HG03442 (cell line): ENCODE measurements at regions not wholly inside any gene's neighbourhood (a gene's known extent, or its start where the extent isn't known, plus 50 kb on each side); places are given as distances from the start of the nearest gene placed in this dataset.
"Not testable (repeated sequence)": the region's sequence is repeated elsewhere in the genome, so short reads cannot be mapped to it uniquely, and the experiment has no call there.

Source experiments
- ATAC-seq: cut with Tn5 transposase; IDR thresholded peaks from one replicate; pipeline ENCODE4 v1.9.1; 2021; ENCODE audit warnings: mild to moderate bottlenecking, moderate library complexity; ENCODE audit not compliant: unreplicated experiment

DNA sequence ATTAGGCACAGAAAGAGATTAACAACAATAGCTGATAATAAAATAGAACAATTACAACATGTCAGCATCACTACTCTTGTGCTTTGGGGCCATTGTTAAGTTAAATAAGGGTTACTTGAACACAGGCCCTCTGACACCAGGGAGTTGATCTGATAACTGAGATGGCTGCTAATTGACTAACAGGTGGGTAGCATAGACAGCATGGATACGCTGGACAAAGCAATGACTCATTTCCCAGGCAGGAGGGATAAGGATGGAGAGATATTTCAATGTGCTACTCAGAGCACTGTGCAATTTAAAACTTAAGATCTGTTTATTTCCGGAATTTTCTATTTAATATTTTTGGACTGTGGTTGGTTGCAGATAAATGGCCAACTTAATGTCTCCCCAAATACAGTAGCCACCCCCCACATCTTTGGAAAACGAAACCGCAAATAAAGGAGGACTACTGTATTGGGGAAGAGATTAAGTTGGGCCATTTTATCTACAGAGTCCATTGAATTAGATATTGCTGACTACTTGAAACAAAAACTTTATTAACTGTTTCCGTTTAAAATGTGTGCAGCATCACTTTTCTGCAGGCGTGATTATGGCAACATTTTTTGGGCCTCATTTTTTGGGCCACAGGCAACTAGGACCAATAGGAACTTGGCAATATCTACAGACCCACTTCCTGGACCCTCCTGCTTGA, 200.6 kb upstream of the KLF3 start:
- ATAC-seq: no peak

DNA sequence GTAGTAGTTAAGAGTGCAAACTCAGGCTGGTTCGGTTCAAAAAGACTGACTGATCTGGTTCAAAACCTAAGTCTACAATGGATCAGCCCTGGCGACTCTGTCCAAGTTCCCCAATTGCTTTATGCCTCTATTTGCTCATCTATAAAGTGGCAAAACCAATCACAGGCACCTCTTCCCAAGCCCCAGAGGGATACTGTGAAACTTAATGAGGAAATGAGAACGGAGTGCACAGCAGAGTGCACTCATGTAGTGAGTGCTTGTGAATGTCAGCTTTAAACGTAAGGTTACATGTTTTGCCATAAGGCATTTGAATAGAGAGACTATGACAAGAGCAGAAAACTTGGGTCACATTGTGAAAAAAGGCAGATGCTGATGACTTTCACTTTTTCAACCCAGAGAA, 199.7 kb upstream of the KLF3 start:
- no peak for ATAC-seq

DNA sequence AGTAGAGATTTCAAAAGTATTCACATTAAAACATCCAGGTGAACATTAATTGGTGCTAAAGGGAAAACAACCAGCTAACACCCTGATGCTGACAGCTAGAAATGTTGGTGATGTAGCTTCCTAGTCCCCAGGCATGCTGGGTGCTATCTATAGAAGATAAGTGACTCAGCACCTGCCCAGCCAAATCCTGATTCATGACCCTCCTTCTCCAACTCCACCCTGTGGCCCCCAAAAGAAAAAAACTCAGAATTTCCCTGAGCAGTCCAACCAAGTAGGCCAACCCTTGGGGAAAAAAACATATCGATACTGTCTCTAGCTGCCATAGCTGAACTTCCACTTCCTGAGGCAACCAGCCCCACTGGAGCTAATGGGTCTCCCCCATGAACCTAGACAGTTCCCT, 197.6 kb upstream of the KLF3 start:
- ATAC-seq: no peak

DNA sequence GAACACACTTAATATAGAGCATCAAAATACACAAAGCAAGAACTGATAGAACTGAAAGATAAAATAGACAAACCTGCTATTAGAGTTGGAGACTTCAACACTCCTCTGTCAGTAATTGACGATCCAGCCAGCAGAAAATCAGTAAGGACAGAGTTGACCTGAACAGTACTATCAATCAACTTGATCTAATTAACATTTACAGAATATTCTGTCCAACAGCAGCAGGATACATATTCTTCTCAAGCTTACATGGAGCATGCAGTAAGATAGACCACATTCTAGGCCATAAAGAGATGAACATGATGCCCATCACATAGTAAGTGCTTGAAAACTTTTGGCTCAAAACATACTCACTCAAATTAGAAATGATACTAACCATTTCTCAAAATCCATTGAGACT, 196.7 kb upstream of the KLF3 start:
- ATAC-seq: no peak

DNA sequence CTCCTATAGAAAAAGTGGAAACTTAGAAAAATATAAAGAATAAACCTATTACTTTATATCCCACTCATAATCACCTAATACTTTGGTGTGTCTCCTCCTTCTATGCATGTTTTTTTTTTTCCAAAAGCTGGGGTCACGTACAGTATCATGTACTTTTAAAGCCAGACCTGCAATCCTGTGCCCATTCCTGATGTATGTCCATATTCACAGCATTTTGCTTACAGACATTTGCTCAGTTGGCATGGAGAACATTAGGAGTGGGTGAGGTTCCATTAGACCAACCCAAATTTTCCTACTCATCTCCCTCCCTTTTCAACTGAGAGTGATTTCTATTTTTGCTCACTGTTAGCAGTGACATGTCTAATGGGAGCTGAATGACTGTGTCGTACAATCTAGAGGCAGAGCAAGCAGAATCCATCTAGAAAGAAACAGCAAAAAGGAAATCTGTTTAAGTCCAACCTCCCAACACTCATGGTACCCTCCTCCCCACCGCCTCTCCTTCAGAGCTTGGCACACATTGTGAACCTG, 195.6 kb upstream of the KLF3 start:
- ATAC-seq: no peak

DNA sequence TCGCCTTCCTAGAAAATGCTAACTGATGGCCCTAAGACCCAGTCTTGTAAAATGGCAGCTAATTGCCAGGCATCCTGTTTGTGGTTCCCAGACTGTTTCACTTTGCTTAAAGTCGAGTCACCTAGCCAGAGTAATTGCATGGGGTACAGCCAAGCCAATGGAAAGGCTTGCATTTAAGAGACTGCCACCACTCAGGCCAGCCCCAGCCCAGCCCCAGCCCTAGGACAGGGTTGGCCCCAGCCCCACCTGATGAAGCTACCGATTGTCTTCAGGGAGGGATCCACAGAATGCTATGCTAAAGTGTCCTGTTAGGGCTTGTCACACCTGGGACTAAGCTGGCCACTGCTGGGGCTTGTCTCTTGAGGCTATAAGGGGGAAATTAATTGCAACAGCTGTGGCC, 194.6 kb upstream of the KLF3 start:
- ATAC-seq: no peak

DNA sequence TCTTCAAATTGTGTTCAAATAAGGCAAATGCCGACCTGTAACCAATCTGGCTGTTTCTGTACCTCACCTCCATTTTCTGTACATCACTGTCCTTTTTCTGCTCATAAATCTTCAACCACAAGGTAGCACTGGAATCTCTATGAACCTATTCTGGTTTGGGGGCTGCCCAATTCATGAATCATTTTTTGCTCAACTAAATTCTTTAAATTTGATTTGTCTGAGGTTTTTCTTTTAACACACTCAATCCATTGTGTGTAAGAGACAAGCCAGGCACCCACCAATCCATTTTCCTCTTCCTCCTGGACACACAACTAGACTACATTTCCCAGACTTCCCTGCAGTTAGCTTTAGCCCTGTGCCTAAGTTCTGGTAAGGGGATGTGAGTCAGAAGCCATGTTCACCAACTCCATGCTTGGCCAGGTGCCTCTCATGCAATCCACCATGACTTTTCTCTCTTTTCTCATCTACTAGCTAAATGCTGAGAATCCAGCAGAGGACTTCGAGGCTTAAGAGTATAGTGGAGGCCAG, 193.2 kb upstream of the KLF3 start:
- ATAC-seq: no peak

DNA sequence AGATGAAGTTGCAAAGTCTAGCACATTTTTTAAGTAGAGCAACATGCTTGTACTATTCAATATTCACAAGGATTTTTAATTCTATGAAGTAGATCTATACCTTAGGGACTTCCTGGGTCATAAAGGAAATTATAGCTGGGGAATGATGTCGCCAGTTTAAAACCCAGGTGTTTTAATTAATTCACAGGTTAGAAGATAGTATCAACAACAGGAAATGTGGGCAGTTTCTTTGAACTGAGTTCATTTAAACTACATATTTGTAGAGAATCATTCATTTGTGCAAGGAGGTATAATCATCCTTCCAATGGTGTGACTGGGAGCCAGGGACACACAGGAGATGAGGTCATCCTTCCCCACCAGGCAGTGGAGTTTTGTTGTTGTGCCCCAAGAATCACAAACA, 181.3 kb upstream of the KLF3 start:
- no peak for ATAC-seq

DNA sequence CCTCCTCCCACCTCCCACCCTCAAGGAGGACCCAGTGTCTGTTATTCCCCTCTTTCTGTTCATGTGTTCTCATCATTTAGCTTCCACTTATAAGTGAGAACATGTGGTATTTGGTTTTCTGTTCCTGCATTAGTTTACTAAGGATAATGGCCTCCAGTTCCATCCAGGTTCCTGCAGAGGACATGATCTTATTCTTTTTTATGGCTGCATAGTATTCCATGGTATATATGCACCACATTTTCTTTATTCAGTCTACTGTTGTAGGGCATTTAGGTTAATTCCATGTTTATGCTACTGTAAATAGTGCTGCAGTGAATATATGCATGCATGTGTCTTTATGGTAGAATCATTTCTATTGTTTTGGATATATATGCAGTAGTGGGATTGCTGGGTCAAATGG, 180.4 kb upstream of the KLF3 start:
- not testable (repeated sequence) for ATAC-seq

DNA sequence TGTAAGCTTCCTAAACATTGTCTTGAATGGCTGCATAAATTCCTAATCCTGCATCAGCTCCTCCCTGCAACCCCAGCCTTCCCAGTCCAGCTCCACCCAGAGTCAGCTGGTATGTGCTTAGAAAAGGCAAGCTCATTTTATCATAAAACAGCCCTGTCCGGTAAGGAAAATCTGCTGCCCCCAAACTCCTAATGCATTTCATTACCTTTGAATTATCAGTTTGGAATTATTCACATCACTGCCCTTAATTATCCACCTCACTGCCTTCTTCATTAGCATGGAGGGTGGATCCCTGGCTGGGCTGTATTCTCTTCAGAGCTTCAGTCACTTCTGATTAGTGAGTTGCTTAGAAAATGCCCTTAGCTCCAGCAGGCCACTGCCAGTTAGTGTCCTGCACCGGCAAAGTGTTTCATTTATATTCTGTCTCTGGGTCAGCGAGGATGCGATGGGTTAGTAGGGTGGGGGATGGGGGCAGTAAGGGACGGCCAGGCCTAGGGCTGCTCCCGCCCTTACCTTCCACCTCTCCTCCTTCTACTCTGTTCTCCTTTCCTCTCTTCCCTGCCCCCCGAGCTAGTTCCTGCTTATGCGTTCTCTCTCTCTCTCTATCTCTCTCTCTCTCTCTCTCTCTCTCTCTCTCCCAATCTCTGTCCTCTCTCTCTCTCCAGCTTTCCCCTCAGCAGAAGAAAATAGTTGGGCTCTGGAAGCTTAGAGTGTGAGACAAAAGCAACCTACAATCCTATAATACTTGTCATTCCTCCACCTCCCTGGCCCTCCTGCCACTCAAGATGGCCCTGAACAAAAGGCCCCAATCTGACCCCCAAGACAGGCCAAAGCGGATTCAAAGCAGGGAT, 174.8 kb upstream of the KLF3 start:
- no peak for ATAC-seq

DNA sequence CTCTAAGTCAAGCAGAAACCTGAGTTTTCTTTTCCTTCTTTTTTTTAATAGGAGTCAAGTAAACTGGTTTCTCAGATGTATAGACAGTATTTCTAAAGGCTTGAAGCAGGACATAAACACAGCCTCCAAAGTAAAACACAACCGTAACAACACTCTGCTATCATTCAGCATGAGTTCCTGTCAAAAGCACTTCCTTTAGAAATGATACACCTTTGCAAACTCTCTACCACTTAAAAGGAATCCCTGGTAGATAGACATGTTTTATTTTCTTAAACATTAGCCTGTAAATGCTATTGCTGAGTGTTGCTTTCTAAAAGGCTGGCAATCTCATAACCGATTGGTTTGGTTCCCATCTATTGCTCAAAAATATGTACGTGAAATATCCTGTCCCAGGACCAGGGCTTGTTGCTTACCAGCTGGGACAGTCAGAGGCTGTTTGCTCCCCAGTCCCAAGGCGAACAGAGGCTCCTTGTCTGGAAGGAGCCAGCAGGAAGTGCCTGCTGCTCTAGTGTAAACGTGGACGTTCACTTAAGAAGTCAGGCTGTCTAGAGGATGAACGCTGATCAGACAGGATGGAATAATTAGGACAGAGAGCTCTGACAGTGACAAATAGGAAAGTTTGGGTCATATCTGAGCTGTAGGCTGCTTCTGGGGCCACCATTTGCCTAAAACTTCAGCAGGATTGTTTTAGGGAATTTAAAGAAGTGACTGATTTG, 173.9 kb upstream of the KLF3 start:
- no peak for ATAC-seq

DNA sequence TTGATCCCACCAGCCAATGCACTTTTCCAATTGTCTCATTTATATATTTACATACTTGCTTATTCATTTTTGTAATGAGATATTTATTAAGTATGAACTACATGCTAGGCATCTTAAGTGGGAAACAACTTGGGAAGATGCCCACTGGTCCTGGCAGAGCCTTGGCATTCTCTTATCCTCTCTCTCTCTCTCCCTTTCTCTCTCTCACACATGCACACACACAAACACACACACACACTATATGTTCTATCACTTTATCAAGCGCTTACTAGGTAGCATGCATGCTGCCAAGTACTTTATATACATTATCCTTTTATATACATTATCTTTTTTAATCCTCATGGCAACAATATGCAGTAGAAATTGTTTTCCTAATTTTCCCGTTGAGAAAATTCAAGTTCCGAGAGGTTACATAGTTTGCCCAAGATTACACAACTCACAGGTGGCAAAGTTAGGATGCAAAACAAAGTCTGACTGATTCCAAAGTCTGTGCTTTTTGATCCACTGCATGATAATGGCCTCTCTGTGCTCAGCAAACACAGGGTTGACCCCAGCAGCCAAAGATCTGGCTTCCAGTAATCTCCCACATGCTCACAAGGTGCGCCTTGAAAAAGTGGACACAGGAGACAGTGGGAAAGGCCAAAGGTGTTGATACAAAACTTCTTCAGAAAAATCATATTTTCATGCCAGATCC, 173.1 kb upstream of the KLF3 start:
- no peak for ATAC-seq

DNA sequence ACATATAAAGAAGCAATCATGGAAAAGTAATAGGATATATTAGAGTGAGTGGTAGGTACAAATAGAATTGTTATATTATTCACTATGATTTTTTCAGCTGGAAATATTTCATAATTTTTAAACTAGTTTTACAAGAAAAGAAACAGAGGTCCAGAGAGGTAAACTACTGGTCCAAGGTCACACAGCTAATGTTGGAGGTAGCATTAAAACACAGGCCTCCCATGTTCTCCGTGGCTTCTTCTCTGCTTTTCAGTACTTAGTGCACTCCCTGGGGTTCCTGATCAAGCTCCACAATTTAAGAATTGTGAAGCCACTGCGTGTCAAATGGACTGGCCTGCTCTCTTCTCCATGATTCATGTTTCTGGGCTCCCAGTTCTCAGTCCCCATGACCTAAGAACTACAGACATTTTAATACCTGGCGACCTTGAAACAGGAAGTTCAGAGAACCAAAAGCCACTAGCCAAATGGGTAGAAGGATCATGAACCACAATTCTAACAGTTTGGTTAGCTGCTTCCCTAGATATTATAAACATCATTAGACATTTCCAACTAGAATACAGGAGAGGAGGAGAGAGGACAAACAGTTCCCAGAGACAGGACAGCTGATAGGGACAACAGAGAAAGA, 172.0 kb upstream of the KLF3 start:
- ATAC-seq: no peak

DNA sequence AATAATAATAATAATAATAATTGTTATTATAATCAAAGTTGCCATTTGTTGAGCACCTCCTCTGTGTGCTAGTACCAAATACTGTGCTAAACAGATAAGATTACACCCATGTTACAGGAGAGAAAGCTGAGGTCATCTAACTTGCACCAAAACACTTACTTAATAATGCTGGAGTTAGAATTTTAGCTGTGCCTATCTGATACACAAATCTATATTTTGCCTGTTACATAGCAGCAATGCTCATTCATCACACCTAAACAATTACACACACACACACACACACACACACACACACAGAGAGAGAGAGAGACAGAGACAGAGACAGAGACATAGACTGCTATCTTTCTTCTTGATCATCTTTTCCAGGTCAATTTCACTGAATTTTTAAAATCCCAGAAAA, 170.9 kb upstream of the KLF3 start:
- no peak for ATAC-seq

DNA sequence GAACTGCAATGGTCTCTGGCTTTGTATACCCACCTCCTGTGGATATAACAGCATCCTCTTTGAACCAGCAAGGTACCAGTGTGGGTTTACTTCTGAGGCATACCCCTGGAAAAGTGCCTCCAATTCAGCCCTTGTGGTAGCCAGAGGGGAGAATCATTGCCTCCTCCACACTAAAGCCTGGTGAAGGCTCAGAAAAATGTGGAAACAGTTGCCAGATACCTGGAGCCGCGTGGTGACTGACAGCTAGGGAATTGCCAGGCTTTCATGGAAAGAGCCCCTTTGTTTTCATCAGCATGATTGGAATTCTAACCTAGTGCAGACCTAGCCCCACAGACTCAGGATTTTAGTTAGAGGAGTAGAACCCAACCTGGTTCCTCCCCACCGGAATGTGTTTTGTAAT, 168.6 kb upstream of the KLF3 start:
- ATAC-seq: no peak

DNA sequence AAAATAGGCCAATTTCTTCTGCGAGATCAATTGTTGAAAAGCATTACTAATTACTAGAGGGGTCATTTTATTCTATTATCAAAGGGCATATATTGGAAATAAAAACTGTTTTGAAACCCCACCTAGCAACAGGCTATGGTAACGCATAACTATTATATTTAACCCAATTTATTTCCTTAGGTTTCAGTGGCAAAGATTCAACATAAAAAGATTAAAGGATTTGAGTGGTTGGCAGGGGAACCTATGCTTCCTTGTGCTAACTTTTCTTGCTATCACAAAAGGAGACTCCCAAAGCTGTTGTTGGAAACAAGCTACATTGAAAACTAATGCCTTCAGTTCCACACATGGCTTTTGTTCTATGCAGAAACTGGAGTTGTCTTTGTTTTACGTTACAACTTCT, 166.9 kb upstream of the KLF3 start:
- no peak for ATAC-seq

DNA sequence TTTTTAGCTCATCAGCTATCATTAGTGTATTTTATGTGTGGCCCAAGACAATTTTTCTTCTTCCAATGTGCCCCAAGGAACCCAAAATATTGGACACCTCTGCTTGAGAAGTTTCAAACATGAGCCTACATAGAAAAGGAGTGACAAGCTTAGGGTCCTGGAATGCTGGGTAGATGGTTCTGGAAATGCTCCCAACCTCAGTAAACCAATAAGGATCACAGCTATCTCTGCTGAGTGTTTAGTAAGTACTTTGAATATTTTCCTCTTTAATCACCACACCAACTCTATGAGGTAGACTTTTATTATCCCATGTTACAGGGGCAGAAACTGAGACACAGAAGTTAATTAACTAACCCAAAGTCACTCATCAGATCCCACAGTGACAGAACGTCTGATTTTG, 164.9 kb upstream of the KLF3 start:
- ATAC-seq: no peak

DNA sequence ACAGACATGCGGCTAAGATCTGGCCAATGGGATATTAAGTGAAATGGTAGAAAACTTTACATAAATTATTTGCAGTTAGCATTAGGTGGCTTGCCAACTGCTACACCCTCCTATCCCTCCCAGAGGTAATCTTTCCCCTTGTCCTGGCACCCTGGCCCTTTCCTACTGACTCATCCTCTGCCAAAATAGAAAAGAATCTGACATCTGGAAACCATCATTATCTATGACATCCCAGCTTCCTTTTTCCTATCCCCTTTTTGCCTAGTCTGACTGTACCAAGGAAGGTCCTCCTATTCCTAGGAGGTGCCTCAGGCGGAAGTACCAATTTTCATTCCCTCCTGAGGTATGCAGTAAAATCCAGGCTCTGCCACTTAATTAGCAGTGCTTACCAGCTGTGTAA, 163.6 kb upstream of the KLF3 start:
- no peak for ATAC-seq

DNA sequence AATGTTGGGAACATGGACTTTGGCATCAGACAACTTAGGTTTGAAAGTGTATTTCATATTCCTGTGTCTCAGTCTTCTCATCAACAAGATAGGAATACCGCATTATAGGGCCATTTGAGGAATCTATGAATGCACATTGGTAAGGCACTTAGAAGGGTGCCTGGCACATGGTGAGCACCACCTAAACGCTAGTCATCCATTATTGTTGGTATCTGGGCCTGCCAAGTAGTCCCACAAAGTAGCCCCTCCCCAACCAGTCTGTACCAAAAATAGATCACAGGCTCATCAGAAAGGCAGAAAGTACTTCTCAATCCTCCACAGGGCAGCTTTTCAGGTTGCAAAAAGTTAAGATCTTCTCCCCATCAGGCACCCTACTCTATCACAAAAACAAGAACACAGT, 162.3 kb upstream of the KLF3 start:
- no peak for ATAC-seq

DNA sequence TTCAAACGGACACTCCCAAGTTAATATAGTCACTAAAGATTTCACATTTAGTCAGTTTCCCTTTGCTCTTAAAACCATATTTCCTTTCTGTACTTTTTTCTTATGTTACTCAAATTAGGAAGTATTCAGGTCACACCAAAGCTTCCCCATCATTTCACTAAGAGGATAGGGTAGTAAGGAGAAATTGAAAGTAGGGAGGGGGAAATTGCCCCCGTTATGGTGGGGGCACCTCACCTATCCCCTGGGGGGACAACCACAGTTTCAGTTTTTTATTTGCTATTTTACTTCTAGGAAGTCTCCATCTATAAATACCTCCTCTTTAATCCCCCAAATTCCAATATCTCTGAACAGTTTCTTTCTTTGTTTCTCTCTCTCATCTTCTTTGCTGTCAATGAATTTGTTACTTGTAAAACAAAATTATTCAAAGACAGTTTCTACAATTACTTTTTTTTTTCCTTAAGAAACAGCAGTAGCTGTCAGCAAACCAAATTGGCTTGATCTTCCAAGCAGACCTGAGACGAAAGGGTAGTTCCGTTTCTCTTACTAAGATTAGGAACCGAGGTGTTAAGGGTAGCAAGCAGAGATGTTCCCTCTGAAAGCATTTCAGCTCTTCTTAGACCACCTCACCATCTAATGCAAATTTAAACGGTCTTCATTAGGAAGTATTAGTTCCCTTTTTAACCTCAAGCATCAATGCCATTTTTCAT, 160.2 kb upstream of the KLF3 start:
- peak; percentile 84 for ATAC-seq
